GM23338 (cell line): ENCODE measurements at regions not wholly inside any gene's neighbourhood (a gene's known extent, or its start where the extent isn't known, plus 50 kb on each side); places are given as distances from the start of the nearest gene placed in this dataset.

Experiments used
- CREB1 ChIP-seq: fragments of 250-450 bp; sonication (Bioruptor Pico); IDR thresholded peaks from 2 replicates; pipeline ENCODE4 v1.5.0; 2020; ENCODE audit warnings: low read depth, mild to moderate bottlenecking, moderate library complexity
- EZH2 ChIP-seq: fragments of 200-600 bp; sonication (generic); IDR thresholded peaks from one replicate; pipeline ENCODE4 v1.8.0; 2017; ENCODE audit warnings: antibody characterized with exemption, mild to moderate bottlenecking, low read depth; ENCODE audit not compliant: unreplicated experiment
- EZH2phosphoT487 ChIP-seq: fragments of 200-600 bp; sonication (generic); IDR thresholded peaks from one replicate; pipeline ENCODE4 v1.8.1; 2018; ENCODE audit warnings: antibody characterized with exemption; ENCODE audit not compliant: unreplicated experiment
- JUNB ChIP-seq: IDR thresholded peaks from one replicate; pipeline ENCODE4 v1.6.1; 2016; ENCODE audit warnings: antibody characterized with exemption; ENCODE audit not compliant: unreplicated experiment
- NANOG ChIP-seq: IDR thresholded peaks from 2 replicates; pipeline ENCODE4 v1.6.1; 2016; ENCODE audit warnings: antibody characterized with exemption, borderline replicate concordance
- POLR2AphosphoS5 ChIP-seq: IDR thresholded peaks from 2 replicates; pipeline ENCODE4 v1.6.1; 2016; ENCODE audit warnings: antibody characterized with exemption, low read depth
- STAT1 ChIP-seq: IDR thresholded peaks from one replicate; pipeline ENCODE4 v1.6.1; 2016; ENCODE audit warnings: antibody characterized with exemption; ENCODE audit not compliant: unreplicated experiment
- ZNF114 ChIP-seq: fragments of 250-450 bp; sonication (Bioruptor Pico); IDR thresholded peaks from 2 replicates; pipeline ENCODE4 v1.5.0; 2020; ENCODE audit warnings: mild to moderate bottlenecking, moderate library complexity
- ZNF331 ChIP-seq: fragments of 250-450 bp; sonication (Bioruptor Pico); IDR thresholded peaks from 2 replicates; pipeline ENCODE4 v1.5.0; 2020; ENCODE audit warnings: low read depth, mild to moderate bottlenecking, moderate library complexity
- TF ChIP-seq, protein P1 (sequence below), 2 experiments: fragments of 200-600 bp in 1 of 2; sonication (generic) in 1 of 2; conservative IDR thresholded peaks; 2 replicates each; pipeline versions ENCODE4 v1.5.1 to v1.6.1; 2016 to 2017; ENCODE audit warnings: antibody characterized with exemption in 2 of 2, low read depth in 2 of 2, mild to moderate bottlenecking in 2 of 2, moderate library complexity in 1 of 2
- TF ChIP-seq, protein P2 (sequence below): IDR thresholded peaks from one replicate; pipeline ENCODE4 v1.6.1; 2018; ENCODE audit warnings: antibody characterized with exemption; ENCODE audit not compliant: unreplicated experiment
- TF ChIP-seq, protein P3 (sequence below): IDR thresholded peaks from 2 replicates; pipeline ENCODE4 v1.6.1; 2016; ENCODE audit warnings: antibody characterized with exemption
- TF ChIP-seq, protein P4 (sequence below): fragments of 250-450 bp; sonication (Bioruptor Pico); IDR thresholded peaks from 2 replicates; pipeline ENCODE4 v1.5.0; 2020; ENCODE audit warnings: mild to moderate bottlenecking, moderate library complexity

DNA sequence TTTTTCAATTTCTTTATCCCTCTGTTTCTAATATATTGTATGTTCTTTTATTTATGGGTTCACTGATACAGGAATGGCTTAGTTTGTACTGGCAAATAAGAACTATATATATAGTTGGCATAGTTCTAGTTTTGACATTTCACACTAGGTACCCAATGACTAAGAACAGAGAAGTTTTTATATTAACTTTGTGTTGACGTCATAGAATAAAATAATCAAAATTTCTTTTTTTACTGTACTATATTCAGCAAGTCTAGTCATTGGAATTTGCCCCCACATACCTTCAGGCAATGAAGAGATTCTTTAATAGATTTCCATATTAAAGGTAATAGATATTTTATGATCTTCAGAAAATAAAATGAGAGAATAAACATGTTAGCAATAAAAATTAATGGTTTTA, 713.2 kb downstream of the NOVA1 start:
- TF ChIP-seq EZH2phosphoT487: no peak
- no peak for TF ChIP-seq EZH2
- TF ChIP-seq, protein P1, sequence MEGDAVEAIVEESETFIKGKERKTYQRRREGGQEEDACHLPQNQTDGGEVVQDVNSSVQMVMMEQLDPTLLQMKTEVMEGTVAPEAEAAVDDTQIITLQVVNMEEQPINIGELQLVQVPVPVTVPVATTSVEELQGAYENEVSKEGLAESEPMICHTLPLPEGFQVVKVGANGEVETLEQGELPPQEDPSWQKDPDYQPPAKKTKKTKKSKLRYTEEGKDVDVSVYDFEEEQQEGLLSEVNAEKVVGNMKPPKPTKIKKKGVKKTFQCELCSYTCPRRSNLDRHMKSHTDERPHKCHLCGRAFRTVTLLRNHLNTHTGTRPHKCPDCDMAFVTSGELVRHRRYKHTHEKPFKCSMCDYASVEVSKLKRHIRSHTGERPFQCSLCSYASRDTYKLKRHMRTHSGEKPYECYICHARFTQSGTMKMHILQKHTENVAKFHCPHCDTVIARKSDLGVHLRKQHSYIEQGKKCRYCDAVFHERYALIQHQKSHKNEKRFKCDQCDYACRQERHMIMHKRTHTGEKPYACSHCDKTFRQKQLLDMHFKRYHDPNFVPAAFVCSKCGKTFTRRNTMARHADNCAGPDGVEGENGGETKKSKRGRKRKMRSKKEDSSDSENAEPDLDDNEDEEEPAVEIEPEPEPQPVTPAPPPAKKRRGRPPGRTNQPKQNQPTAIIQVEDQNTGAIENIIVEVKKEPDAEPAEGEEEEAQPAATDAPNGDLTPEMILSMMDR (conservative IDR thresholded peaks at IDR 0.05; ENCODE audit: low read depth in 2 of 2): no peak
- TF ChIP-seq POLR2AphosphoS5: no peak
- TF ChIP-seq, protein P2, sequence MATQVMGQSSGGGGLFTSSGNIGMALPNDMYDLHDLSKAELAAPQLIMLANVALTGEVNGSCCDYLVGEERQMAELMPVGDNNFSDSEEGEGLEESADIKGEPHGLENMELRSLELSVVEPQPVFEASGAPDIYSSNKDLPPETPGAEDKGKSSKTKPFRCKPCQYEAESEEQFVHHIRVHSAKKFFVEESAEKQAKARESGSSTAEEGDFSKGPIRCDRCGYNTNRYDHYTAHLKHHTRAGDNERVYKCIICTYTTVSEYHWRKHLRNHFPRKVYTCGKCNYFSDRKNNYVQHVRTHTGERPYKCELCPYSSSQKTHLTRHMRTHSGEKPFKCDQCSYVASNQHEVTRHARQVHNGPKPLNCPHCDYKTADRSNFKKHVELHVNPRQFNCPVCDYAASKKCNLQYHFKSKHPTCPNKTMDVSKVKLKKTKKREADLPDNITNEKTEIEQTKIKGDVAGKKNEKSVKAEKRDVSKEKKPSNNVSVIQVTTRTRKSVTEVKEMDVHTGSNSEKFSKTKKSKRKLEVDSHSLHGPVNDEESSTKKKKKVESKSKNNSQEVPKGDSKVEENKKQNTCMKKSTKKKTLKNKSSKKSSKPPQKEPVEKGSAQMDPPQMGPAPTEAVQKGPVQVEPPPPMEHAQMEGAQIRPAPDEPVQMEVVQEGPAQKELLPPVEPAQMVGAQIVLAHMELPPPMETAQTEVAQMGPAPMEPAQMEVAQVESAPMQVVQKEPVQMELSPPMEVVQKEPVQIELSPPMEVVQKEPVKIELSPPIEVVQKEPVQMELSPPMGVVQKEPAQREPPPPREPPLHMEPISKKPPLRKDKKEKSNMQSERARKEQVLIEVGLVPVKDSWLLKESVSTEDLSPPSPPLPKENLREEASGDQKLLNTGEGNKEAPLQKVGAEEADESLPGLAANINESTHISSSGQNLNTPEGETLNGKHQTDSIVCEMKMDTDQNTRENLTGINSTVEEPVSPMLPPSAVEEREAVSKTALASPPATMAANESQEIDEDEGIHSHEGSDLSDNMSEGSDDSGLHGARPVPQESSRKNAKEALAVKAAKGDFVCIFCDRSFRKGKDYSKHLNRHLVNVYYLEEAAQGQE: no peak
- TF ChIP-seq CREB1 (CRISPR knock-in tag): no peak
- TF ChIP-seq, protein P3, sequence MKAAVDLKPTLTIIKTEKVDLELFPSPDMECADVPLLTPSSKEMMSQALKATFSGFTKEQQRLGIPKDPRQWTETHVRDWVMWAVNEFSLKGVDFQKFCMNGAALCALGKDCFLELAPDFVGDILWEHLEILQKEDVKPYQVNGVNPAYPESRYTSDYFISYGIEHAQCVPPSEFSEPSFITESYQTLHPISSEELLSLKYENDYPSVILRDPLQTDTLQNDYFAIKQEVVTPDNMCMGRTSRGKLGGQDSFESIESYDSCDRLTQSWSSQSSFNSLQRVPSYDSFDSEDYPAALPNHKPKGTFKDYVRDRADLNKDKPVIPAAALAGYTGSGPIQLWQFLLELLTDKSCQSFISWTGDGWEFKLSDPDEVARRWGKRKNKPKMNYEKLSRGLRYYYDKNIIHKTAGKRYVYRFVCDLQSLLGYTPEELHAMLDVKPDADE: no peak
- TF ChIP-seq, protein P4, sequence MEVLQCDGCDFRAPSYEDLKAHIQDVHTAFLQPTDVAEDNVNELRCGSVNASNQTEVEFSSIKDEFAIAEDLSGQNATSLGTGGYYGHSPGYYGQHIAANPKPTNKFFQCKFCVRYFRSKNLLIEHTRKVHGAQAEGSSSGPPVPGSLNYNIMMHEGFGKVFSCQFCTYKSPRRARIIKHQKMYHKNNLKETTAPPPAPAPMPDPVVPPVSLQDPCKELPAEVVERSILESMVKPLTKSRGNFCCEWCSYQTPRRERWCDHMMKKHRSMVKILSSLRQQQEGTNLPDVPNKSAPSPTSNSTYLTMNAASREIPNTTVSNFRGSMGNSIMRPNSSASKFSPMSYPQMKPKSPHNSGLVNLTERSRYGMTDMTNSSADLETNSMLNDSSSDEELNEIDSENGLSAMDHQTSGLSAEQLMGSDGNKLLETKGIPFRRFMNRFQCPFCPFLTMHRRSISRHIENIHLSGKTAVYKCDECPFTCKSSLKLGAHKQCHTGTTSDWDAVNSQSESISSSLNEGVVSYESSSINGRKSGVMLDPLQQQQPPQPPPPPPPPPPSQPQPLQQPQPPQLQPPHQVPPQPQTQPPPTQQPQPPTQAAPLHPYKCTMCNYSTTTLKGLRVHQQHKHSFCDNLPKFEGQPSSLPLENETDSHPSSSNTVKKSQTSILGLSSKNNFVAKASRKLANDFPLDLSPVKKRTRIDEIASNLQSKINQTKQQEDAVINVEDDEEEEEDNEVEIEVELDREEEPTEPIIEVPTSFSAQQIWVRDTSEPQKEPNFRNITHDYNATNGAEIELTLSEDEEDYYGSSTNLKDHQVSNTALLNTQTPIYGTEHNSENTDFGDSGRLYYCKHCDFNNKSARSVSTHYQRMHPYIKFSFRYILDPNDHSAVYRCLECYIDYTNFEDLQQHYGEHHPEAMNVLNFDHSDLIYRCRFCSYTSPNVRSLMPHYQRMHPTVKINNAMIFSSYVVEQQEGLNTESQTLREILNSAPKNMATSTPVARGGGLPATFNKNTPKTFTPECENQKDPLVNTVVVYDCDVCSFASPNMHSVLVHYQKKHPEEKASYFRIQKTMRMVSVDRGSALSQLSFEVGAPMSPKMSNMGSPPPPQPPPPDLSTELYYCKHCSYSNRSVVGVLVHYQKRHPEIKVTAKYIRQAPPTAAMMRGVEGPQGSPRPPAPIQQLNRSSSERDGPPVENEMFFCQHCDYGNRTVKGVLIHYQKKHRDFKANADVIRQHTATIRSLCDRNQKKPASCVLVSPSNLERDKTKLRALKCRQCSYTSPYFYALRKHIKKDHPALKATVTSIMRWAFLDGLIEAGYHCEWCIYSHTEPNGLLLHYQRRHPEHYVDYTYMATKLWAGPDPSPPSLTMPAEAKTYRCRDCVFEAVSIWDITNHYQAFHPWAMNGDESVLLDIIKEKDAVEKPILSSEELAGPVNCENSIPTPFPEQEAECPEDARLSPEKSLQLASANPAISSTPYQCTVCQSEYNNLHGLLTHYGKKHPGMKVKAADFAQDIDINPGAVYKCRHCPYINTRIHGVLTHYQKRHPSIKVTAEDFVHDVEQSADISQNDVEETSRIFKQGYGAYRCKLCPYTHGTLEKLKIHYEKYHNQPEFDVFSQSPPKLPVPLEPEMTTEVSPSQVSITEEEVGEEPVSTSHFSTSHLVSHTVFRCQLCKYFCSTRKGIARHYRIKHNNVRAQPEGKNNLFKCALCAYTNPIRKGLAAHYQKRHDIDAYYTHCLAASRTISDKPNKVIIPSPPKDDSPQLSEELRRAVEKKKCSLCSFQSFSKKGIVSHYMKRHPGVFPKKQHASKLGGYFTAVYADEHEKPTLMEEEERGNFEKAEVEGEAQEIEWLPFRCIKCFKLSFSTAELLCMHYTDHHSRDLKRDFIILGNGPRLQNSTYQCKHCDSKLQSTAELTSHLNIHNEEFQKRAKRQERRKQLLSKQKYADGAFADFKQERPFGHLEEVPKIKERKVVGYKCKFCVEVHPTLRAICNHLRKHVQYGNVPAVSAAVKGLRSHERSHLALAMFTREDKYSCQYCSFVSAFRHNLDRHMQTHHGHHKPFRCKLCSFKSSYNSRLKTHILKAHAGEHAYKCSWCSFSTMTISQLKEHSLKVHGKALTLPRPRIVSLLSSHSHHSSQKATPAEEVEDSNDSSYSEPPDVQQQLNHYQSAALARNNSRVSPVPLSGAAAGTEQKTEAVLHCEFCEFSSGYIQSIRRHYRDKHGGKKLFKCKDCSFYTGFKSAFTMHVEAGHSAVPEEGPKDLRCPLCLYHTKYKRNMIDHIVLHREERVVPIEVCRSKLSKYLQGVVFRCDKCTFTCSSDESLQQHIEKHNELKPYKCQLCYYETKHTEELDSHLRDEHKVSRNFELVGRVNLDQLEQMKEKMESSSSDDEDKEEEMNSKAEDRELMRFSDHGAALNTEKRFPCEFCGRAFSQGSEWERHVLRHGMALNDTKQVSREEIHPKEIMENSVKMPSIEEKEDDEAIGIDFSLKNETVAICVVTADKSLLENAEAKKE (CRISPR knock-in tag): no peak
- TF ChIP-seq JUNB: no peak
- no peak for TF ChIP-seq ZNF114
- no peak for TF ChIP-seq NANOG
- no peak for TF ChIP-seq ZNF331 (CRISPR knock-in tag)
- no peak for TF ChIP-seq STAT1
